HG02943 (cell line): ENCODE measurements at regions not wholly inside any gene's neighbourhood (a gene's known extent, or its start where the extent isn't known, plus 50 kb on each side); places are given as distances from the start of the nearest gene placed in this dataset.
"Not testable (repeated sequence)": the region's sequence is repeated elsewhere in the genome, so short reads cannot be mapped to it uniquely, and the experiment has no call there.

Experiments used
- ATAC-seq: cut with Tn5 transposase; IDR thresholded peaks from one replicate; pipeline ENCODE4 v1.9.1; 2021; ENCODE audit warnings: mild to moderate bottlenecking, low read depth, moderate library complexity; ENCODE audit not compliant: unreplicated experiment

- no peak for ATAC-seq
These were observed 74.6 kb downstream of the TRIM42 start for GRCh38 chr3:140752499-140752898.

GRCh38 chr3:140753865-140754754 lies 76.2 kb downstream of the TRIM42 start:
- peak; percentile 57 for ATAC-seq

- ATAC-seq: no peak
These were observed 77.1 kb downstream of the TRIM42 start for GRCh38 chr3:140754936-140755335.

GRCh38 chr3:140756240-140757016 lies 78.6 kb downstream of the TRIM42 start:
- peak; percentile 68 for ATAC-seq

- ATAC-seq: no peak
These were observed 81.1 kb downstream of the TRIM42 start for GRCh38 chr3:140758791-140759444.

GRCh38 chr3:140760324-140761075 lies 82.6 kb downstream of the TRIM42 start:
- ATAC-seq: no peak

- no peak for ATAC-seq
These were observed 83.3 kb downstream of the TRIM42 start for GRCh38 chr3:140761076-140761639.

- ATAC-seq: no peak
These were observed 84.9 kb downstream of the TRIM42 start for GRCh38 chr3:140762746-140763145.

GRCh38 chr3:140763532-140763931 lies 85.7 kb downstream of the TRIM42 start:
- ATAC-seq: no peak

GRCh38 chr3:140765246-140765645 lies 87.4 kb downstream of the TRIM42 start:
- no peak for ATAC-seq

- ATAC-seq: no peak
These were observed 88.6 kb downstream of the TRIM42 start for GRCh38 chr3:140766465-140766864.

- no peak for ATAC-seq
These were observed 89.7 kb downstream of the TRIM42 start for GRCh38 chr3:140767566-140767965.

GRCh38 chr3:140768941-140769340 lies 91.1 kb downstream of the TRIM42 start:
- ATAC-seq: no peak

- ATAC-seq: no peak
These were observed 92.1 kb downstream of the TRIM42 start for GRCh38 chr3:140769951-140770350.

GRCh38 chr3:140770977-140771667 lies 93.3 kb downstream of the TRIM42 start:
- no peak for ATAC-seq

GRCh38 chr3:140777631-140778233 lies 99.9 kb downstream of the TRIM42 start:
- no peak for ATAC-seq

- no peak for ATAC-seq
These were observed 113.5 kb downstream of the TRIM42 start for GRCh38 chr3:140791368-140791767.

- ATAC-seq: no peak
These were observed 116.6 kb downstream of the TRIM42 start for GRCh38 chr3:140794507-140794906.

- not testable (repeated sequence) for ATAC-seq
These were observed 125.0 kb downstream of the TRIM42 start for GRCh38 chr3:140802898-140803297.
